B cell (primary cell): ENCODE measurements at regions not wholly inside any gene's neighbourhood (a gene's known extent, or its start where the extent isn't known, plus 50 kb on each side); places are given as distances from the start of the nearest gene placed in this dataset.

Source experiments
- ATAC-seq: fragments of 200-7000 bp; cut with Tn5 transposase; one replicate; pipeline ENCODE4 v1.10.0; 2021; ENCODE audit warnings: low read depth, mild to moderate bottlenecking, moderate number of reproducible peaks, moderate library complexity
- CTCF ChIA-PET: fragments of 350-600 bp; sonication (Branson Sonifier 250); formaldehyde crosslinking; loops from one replicate; lab custom pipeline; 2021; ENCODE audit warnings: antibody characterized with exemption, inconsistent platforms; lab: Charles Lee
- POLR2A ChIA-PET: fragments of 350-600 bp; sonication (Branson Sonifier 250); formaldehyde crosslinking; loops from one replicate; lab custom pipeline; 2021; ENCODE audit warnings: antibody characterized with exemption; lab: Charles Lee
- DNase-seq: peaks from one replicate; pipeline ENCODE4 v3.0.0; 2013
- H2AFZ ChIP-seq: 2 replicates; pipeline ENCODE4 v1.6.1; 2012; ENCODE audit warnings: mild to moderate bottlenecking, low read depth, low read length; ENCODE audit not compliant: insufficient read depth, poor library complexity, severe bottlenecking
- H3K27ac ChIP-seq, 2 donors: 1 replicate in 1 of 2; 2 replicates in 1 of 2; pipeline ENCODE4 v1.5.1; 2012 to 2013; ENCODE audit warnings: low read length in 2 of 2, mild to moderate bottlenecking in 2 of 2, moderate library complexity in 1 of 2
- H3K27me3 ChIP-seq, 4 experiments: fragments of 200-600 bp in 1 of 4; sonication (generic) in 1 of 4; replicated peaks in 1 of 4; 1 replicate in 2 of 4; 2 replicates in 2 of 4; pipeline versions ENCODE4 v1.6.1 to v1.7.0; 2013 to 2016; ENCODE audit warnings: low read length in 3 of 4, mild to moderate bottlenecking in 2 of 4, mixed read lengths in 1 of 4, moderate library complexity in 1 of 4; ENCODE audit not compliant: insufficient read depth in 4 of 4, control insufficient read depth in 3 of 4; ENCODE audit errors: control extremely low read depth in 1 of 4
- H3K36me3 ChIP-seq, 2 experiments: replicated peaks in 1 of 2; 1 replicate in 1 of 2; 2 replicates in 1 of 2; pipeline versions ENCODE4 v1.6.1 to v1.7.1; 2013; ENCODE audit warnings: low read length in 1 of 2; ENCODE audit not compliant: insufficient read depth in 2 of 2, control insufficient read depth in 1 of 2; ENCODE audit errors: control extremely low read depth in 1 of 2, extremely low read depth in 1 of 2
- H3K4me1 ChIP-seq, 2 donors: fragments of 200-600 bp in 1 of 2; sonication (generic) in 1 of 2; 1 replicate in 1 of 2; 2 replicates in 1 of 2; pipeline versions ENCODE4 v1.5.1 to v1.6.1; 2013 to 2017; ENCODE audit warnings: low read length in 2 of 2; ENCODE audit not compliant: control insufficient read depth in 2 of 2, insufficient read depth in 2 of 2
- H3K4me2 ChIP-seq: replicated peaks from 2 replicates; pipeline ENCODE3; 2012; ENCODE audit warnings: mild to moderate bottlenecking, low read depth, low read length; ENCODE audit not compliant: poor library complexity, severe bottlenecking
- H3K4me3 ChIP-seq, 5 experiments: fragments of 200-600 bp in 1 of 5; sonication (generic) in 1 of 5; 1 replicate in 3 of 5; 2 replicates in 2 of 5; pipeline versions ENCODE4 v1.5.1 to v1.7.0; 2011 to 2016; ENCODE audit warnings: low read length in 4 of 5, mild to moderate bottlenecking in 4 of 5, low read depth in 2 of 5, control low read depth in 1 of 5, moderate library complexity in 1 of 5; ENCODE audit not compliant: insufficient read depth in 1 of 5; ENCODE audit errors: control extremely low read depth in 1 of 5, extremely low read depth in 1 of 5
- H3K79me2 ChIP-seq: fragments of 200-600 bp; sonication (generic); one replicate; pipeline ENCODE4 v1.6.0; 2016; ENCODE audit warnings: low read length; ENCODE audit not compliant: control insufficient read depth, insufficient read depth
- H3K9ac ChIP-seq: fragments of 200-600 bp; sonication (generic); 2 replicates; pipeline ENCODE4 v1.6.1; 2017; ENCODE audit warnings: mild to moderate bottlenecking, low read length, moderate library complexity
- H3K9me3 ChIP-seq, 3 donors: one replicate each; pipeline versions ENCODE4 v1.6.1 to v1.7.1; 2013; ENCODE audit warnings: low read length in 2 of 3; ENCODE audit not compliant: control insufficient read depth in 2 of 3, insufficient read depth in 1 of 3; ENCODE audit errors: control extremely low read depth in 1 of 3
- H4K20me1 ChIP-seq: 2 replicates; pipeline ENCODE4 v1.6.0; 2012; ENCODE audit warnings: mild to moderate bottlenecking, low read length; ENCODE audit not compliant: insufficient read depth, control insufficient read depth, poor library complexity, severe bottlenecking
- H3K27ac Mint-ChIP-seq: one replicate; pipeline ENCODE4 v1.8.0; 2021; ENCODE audit warnings: mixed read lengths
- H3K27me3 Mint-ChIP-seq: one replicate; pipeline ENCODE4 v1.8.0; 2021; ENCODE audit warnings: mixed read lengths
- H3K4me1 Mint-ChIP-seq: one replicate; pipeline ENCODE4 v1.8.0; 2021; ENCODE audit warnings: mixed read lengths
- H3K4me3 Mint-ChIP-seq: one replicate; pipeline ENCODE4 v1.8.0; 2021; ENCODE audit warnings: mixed read lengths
- H3K9me3 Mint-ChIP-seq: one replicate; pipeline ENCODE4 v1.8.0; 2022; ENCODE audit warnings: mixed read lengths; ENCODE audit not compliant: insufficient read depth
- CTCF ChIP-seq: fragments of 200-600 bp; IDR thresholded peaks from one replicate; pipeline ENCODE4 v1.8.0; 2022; ENCODE audit warnings: antibody characterized with exemption, mild to moderate bottlenecking
- EZH2 ChIP-seq: IDR thresholded peaks from 2 replicates; pipeline ENCODE4 v1.6.1; 2012; ENCODE audit warnings: borderline replicate concordance, low read depth, mild to moderate bottlenecking, moderate library complexity, low read length; ENCODE audit not compliant: insufficient read depth, poor library complexity, severe bottlenecking
- WGBS: methylation state at CpG from one replicate; pipeline ENCODE4 v1.1.5; 2013; ENCODE audit warnings: missing lambda C conversion rate; ENCODE audit not compliant: insufficient coverage; 5-methylcytosine and 5-hydroxymethylcytosine counted together
- intact Hi-C: fragments of 100-400 bp; cut with micrococcal nuclease; formaldehyde crosslinking; loops from one replicate; pipeline ENCODE4 v1.10.0; 2022

DNA sequence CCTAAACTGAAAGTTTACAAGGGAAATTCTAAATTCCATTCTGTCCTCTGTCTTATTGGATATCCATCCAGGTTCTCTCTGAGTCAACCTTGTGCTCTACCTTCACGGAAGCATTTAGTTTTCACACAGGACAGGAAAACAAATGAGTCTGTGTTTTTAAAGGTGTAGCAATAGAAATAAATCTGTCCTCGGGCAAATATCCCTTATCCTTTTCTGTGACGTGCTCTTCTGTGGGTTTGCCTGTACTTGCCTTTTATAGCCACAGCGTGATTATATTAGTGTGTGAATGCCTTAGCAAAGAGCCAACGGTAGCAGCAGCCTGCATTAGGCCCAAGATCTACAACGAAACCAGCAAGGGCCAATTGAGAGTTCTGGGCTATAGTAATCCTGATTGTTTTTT lies 127.2 kb upstream of the PLSCR5 start:
- POLR2A ChIA-PET, result no interaction called here
- TF ChIP-seq CTCF (no peak), EZH2 (no peak)
- Mint-ChIP-seq H3K9me3 (peaks cover 2% of the 10 kb centered on the region), H3K4me3 (no peak overlapping the region), H3K4me1 (no peaks in the 10 kb centered on the region), H3K27me3 (no peaks in the 10 kb centered on the region), H3K27ac (no peak overlapping the region)
- DNase-seq (no peak), ATAC-seq (no peak)
- Histone ChIP-seq H2AFZ (no peak overlapping the region), H3K9ac (no peak overlapping the region), H3K36me3 (no peaks in the 10 kb centered on the region), H3K9me3 (no peaks in the 10 kb centered on the region), H3K4me2 (no peak overlapping the region), H3K27ac (no peak overlapping the region), H3K27me3 (no peaks in the 10 kb centered on the region), H3K79me2 (no peaks in the 10 kb centered on the region), H3K4me1 (no peaks in the 10 kb centered on the region), H3K4me3 (no peak overlapping the region), H4K20me1 (no peaks in the 10 kb centered on the region)
- WGBS, result 100% methylated on average over 1 of the region's 6 CpGs
- CTCF ChIA-PET, result no interaction called here
- intact Hi-C loops, result no loop called here

DNA sequence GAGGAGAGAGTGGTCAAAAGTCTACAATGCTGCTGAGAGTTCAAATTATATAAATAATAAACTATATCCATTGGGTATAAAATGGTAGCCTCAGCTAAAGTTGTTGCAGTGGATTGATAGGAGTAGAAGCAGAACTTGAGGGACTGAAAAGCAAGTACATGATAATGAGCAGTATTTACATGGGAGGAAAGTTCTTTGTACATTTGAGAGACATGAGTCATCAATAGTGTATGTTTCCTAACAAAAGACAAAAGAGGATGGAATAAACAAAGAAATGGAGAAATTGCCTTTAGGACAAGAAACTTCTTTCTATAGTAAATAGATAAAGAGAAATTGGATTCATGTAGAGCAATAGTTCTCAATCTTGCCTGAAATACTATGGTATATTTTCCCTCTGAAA lies 110.0 kb upstream of the PLSCR5 start:
- intact Hi-C loops, result no loop called here
- H3K27me3 ChIP-seq, result no peaks in the 10 kb centered on the region
- no peak overlapping the region for H3K27ac Mint-ChIP-seq

More for the DNA sequence above, 110.0 kb upstream of the PLSCR5 start:
- ATAC-seq (no peak), DNase-seq (no peak)
- Histone ChIP-seq H3K27ac (no peak overlapping the region), H3K9ac (no peak overlapping the region), H3K79me2 (no peaks in the 10 kb centered on the region), H3K4me3 (no peak overlapping the region), H3K4me2 (no peak overlapping the region), H4K20me1 (no peaks in the 10 kb centered on the region), H2AFZ (no peak overlapping the region), H3K4me1 (no peaks in the 10 kb centered on the region), H3K36me3 (no peaks in the 10 kb centered on the region), H3K9me3 (no peaks in the 10 kb centered on the region)
- H3K9me3 Mint-ChIP-seq, result no peaks in the 10 kb centered on the region
- no peak for TF ChIP-seq CTCF
- TF ChIP-seq EZH2, result no peak
- ChIA-PET CTCF (no interaction called here), POLR2A (no interaction called here)
- no peaks in the 10 kb centered on the region for H3K27me3 Mint-ChIP-seq
- no peaks in the 10 kb centered on the region for H3K4me1 Mint-ChIP-seq
- no peak overlapping the region for H3K4me3 Mint-ChIP-seq
